ENCODE measurements at regions not wholly inside any gene's neighbourhood (a gene's known extent, or its start where the extent isn't known, plus 50 kb on each side); places are given as distances from the start of the nearest gene placed in this dataset.

- no peak for DNase-seq
Measured at GRCh38 chr2:147547440-147547839, 297.4 kb upstream of the ACVR2A start.

DNA sequence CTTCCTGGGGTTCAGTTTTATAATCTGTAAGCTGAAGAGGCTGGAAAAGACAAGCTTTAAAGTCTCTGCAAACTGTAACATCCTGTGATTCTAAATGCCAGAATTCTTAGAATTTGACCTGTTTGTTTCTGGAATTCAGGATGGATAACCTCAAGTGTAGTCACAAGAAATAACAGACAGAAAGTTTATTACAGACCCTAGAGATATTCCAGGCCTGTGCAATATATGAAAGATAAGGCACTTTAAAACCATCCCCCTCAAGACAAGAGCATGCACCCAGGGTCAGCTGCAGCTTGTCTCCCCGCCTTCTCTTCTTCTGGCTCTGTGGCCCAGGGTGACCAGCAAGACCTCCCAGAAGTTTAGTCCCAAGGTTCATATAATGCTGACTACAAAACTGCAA is 298.7 kb upstream of the ACVR2A start:
- no peak for DNase-seq

DNA sequence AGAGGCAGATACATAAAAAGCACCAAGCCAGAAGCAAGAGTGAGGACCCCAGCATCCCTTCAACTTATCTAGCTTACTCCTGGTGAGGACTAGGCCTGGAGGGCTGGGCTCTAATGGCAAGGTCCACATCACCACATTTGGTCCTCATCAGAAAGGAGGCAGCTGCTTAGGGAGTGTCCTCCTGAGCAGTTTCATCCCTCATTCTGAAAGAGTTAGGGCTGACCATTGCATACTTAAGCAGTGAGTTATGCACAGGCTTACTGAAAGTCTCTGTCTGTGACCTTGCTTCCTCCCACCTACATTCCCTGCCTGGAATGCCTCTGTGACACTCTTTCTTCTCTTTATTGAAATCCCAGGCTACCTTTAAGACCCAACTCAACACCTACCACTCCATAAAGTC is 301.8 kb upstream of the ACVR2A start:
- no peak for DNase-seq

DNA sequence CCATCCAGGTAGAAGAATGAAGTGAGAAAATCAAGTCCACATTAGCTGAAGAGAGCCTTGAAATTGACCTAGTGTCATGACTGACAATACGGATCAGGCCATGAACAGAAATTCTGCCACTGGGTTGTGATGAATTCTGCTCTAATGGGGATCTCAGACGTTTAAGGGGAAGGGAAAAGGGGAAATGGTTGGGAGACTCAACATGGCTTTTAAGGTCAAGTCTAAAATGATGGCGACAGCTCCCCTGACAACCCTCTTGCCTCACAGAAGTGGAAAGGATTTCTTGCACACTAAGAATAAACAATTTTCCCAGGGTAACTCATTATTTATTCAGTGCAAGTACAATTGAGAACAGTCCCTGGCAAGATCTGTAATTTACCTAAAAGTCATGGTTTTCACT is 302.5 kb upstream of the ACVR2A start:
- no peak for DNase-seq

- no peak for DNase-seq
Measured at GRCh38 chr2:147541314-147541713, 303.5 kb upstream of the ACVR2A start.

DNA sequence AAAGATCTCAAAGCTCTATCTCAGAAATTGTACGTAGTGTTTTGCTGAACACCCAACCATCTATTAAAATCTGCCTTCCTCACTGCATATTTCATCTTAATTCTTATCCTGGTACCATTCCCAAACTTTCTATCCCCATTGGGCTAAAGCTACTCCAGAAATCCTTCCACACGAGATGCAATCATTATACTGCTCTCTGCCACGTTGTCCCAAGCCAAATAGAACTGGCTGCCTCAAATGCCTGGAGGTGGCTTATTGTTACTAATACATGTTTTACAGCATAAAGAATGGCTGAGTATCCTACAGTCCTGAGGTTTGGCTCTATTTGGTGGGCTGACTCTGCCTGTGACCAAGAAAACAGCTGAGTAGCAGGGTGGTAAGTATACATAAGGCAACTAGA is 306.0 kb upstream of the ACVR2A start:
- DNase-seq, result no peak

- no peak for DNase-seq
Measured at GRCh38 chr2:147538088-147538487, 306.7 kb upstream of the ACVR2A start.

GRCh38 chr2:147531269-147531668 is 313.6 kb upstream of the ACVR2A start:
- no peak for DNase-seq

DNA sequence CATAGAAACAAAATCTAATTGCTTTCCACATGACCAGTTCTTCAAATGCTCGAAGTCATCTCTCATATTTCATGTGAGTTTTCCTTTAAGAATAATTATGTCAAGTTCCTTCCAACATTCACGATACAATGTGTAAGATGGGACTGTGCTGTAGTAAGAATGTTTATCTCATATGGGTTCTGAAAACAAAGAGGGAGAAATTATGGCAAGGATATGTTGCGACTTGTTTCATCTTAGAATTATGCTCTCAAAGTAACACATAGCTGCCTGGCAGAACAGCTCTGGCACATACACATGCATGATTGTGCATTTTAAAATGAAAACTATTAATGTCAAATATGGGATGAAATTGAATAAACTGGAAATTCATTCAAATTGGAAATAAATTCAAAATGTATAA is 314.8 kb upstream of the ACVR2A start:
- DNase-seq, result no peak

- DNase-seq, result no peak
Measured at GRCh38 chr2:147525819-147526489, 318.9 kb upstream of the ACVR2A start.

DNA sequence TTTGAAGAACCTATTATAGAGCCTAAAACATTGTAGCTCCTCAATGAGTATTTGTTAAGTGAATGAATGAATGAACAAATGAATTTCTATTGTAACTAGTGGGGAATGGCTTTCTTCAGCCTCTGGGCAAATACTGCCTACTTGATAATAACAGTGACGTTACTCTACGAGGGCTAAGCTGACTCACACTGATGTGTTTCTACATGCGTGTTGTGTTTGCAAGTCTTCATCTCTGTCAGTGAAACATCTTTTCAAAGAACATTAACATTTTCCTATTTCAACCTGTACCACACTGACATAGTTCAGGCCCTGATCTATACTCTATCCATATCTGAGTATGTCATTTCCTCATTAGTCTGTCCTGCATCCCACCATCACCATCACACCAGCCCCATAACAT is 319.9 kb upstream of the ACVR2A start:
- no peak for DNase-seq

- DNase-seq, result no peak
Measured at GRCh38 chr2:147523415-147523814, 321.4 kb upstream of the ACVR2A start.

DNA sequence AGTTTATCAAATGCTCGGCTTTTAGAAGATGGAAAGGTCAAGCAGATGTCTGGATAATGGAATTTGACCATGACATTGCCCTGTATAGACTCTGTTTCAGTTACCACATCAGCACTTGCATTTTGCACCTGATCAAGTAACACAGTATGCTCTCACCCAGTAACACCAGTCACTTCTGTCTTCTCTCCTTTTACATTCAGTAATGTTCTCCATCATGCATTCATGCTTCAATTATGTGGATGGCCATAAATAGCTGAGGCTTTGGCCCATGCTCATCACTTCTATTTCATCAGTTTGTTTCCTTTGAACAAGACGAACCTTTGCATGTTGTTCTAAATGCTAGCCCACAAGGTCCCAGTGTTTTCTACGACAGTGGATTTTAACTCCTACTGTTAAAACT is 322.9 kb upstream of the ACVR2A start:
- no peak for DNase-seq

DNA sequence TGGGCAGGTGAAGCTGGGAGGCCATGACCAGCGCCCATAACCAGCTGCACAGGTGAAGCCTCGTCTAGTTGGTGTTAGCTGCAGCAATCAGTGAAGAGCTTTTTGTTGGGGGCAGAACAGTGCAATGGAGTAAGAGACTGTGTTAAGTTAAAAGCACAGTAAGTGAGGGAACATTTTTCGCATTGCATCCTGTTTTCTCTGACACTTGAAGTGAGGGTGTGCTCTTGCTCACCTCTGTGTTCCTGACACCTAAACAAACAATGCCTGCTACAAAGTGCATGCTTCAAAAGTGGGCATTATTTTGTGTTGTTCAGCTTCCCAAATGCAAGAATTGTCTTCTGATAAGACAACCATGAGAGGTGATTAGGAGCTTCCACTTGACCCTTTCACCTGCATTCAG is 324.0 kb upstream of the ACVR2A start:
- no peak for DNase-seq

DNA sequence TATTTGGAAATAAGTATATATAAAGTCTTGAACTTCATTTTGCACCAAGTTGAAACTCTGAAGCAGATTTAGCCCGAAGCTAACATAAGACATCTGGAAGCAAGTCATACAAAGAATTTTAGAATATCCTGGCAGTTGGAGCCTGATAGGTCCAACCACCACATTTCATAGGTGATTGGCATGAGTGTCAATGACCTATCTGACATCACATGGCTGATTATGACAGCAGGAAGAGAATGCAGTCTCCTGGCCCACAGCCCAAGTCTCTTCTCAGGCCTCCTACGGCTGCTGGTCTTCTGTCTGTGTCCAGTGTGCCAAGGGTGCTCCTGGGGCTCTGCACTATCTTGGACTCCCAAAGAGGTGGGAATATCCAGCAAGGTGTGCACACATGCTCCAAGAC is 325.7 kb upstream of the ACVR2A start:
- DNase-seq, result no peak

DNA sequence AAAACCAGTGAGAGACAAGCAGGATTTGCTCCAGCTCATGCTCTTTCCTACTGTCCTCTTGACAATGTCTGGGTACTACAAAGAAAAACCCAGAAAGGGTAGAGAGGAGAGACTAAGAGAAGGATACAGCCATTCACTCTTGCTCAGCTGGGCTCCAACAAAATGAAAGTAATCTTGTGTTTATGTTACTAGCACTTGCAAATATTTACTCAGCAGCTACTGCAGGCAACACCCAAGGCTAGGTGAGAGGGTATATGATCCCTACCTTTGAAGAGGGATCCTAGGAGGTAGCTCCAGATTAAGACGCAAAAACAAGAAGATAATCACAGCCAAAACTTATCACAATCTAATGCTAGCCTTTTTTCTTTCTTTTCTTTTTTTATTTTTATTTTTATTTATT is 329.6 kb upstream of the ACVR2A start:
- no peak for DNase-seq

GRCh38 chr2:147512206-147512605 is 332.6 kb upstream of the ACVR2A start:
- no peak for DNase-seq

DNA sequence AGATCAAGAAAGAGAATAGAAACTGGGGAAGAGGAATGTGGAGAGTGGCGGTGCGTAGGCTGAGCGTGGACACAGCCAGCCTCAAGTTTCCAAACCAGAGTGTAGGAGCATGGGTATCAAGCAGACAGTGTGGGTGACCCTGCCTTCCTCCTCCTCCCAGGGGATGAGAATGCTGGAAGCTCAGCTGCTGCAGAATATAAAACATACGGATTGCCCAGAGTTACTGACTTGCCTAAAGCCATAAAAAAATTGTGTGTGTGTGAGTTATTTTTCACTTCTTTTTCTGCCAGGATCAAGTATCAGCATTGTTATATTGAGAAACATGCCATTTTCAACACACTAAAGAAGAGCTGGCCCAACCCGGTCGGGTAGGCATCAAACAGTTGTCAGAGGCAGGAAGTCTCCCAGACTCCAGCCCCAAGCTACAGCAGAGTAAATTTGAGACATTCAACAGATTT is 333.3 kb upstream of the ACVR2A start:
- DNase-seq, result no peak

- DNase-seq, result no peak
Measured at GRCh38 chr2:147509821-147510220, 335.0 kb upstream of the ACVR2A start.

DNA sequence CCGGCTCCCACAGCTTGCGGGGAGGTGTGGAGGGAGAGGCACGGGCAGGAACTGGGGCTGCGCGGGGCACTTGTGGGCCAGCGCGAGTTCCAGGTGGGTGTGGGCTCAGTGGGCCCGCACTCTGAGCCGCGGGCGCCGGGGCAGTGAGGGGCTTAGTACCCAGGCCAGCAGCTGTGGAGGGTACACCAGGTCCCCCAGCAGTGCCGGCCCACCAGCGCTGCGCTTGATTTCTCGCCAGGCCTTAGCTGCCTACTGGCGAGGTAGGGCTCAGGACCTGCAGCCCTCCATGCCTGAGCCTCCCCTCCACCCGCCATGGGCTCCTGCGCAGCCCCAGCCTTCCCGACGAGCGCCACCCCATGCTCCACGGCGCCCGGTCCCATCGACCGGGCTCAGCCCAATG is 337.9 kb upstream of the ACVR2A start:
- DNase-seq, result no peak

- no peak for DNase-seq
Measured at GRCh38 chr2:147502711-147503290, 342.0 kb upstream of the ACVR2A start.

- no peak for DNase-seq
Measured at GRCh38 chr2:147501968-147502367, 342.9 kb upstream of the ACVR2A start.

DNA sequence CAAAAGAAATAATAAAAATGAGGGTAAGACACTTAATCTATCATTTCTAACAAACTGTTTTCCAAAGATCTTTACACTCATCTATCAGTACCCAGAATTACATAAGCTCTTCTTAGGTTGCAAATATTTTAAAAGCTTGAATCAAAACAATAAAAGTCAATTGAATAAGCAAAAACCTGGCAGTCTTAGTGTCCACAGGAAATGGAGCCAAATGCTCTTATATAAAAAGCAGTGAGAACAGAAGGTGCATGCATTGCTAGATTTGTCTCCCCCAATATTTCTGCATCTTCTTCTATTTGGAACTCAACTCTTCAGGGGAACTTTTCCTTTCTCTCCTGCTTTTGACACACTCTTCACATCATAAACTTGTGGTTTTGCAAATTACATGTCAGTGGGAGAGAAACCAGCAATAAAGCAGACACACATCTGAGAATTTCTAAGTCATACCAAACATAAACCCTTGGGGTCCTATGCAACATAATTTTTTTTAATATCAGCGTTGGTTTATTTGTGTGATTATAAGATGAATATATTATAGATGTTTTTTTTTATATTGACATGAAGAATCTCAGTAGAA is 343.9 kb upstream of the ACVR2A start:
- no peak for DNase-seq

GRCh38 chr2:147500229-147500628 is 344.6 kb upstream of the ACVR2A start:
- no peak for DNase-seq

- DNase-seq, result no peak
Measured at GRCh38 chr2:147499785-147500184, 345.0 kb upstream of the ACVR2A start.

All from NCI-H524 treated with DMSO at 0.1 percent for 48 hours (cell line).